ENCODE measurements at regions not wholly inside any gene's neighbourhood (a gene's known extent, or its start where the extent isn't known, plus 50 kb on each side); places are given as distances from the start of the nearest gene placed in this dataset.
"Not testable (repeated sequence)": the region's sequence is repeated elsewhere in the genome, so short reads cannot be mapped to it uniquely, and the experiment has no call there.

DNA sequence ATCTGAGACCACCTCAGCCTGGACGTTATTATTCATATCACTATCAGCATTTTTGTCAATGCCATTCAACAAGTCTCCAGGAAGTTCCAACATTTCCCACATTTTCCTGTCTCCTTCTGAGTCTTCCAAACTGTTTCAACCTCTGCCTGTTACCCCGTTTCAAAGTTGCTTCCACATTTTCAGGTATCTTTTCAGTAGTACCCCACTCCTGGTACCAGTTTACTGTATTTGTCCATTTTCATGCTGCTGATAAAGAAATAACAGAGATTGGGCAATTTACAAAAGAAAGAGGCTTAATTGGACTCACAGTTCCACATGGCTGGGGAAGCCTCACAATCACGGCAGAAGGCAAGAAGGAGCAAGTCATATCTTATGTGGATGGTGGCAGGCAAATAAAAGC is 565.5 kb downstream of the FRK start:
- Mint-ChIP-seq H3K36me3 (ENCODE audit: low read depth) (no peaks in the 10 kb centered on the region), H3K4me3 (no peak overlapping the region), H3K9me3 (peaks cover 21% of the 10 kb centered on the region), H3K27ac (no peak overlapping the region), H3K27me3 (no peaks in the 10 kb centered on the region), H3K4me1 (no peaks in the 10 kb centered on the region)
- ChIA-PET CTCF (no interaction called here), POLR2A (no interaction called here)
- no peak for DNase-seq
- TF ChIP-seq, protein P1, sequence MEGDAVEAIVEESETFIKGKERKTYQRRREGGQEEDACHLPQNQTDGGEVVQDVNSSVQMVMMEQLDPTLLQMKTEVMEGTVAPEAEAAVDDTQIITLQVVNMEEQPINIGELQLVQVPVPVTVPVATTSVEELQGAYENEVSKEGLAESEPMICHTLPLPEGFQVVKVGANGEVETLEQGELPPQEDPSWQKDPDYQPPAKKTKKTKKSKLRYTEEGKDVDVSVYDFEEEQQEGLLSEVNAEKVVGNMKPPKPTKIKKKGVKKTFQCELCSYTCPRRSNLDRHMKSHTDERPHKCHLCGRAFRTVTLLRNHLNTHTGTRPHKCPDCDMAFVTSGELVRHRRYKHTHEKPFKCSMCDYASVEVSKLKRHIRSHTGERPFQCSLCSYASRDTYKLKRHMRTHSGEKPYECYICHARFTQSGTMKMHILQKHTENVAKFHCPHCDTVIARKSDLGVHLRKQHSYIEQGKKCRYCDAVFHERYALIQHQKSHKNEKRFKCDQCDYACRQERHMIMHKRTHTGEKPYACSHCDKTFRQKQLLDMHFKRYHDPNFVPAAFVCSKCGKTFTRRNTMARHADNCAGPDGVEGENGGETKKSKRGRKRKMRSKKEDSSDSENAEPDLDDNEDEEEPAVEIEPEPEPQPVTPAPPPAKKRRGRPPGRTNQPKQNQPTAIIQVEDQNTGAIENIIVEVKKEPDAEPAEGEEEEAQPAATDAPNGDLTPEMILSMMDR (IDR thresholded peaks at IDR 0.05): no peak
- no peak for ATAC-seq (ENCODE audit: low read depth)
- intact Hi-C loops (cut with micrococcal nuclease): no loop called here

DNA sequence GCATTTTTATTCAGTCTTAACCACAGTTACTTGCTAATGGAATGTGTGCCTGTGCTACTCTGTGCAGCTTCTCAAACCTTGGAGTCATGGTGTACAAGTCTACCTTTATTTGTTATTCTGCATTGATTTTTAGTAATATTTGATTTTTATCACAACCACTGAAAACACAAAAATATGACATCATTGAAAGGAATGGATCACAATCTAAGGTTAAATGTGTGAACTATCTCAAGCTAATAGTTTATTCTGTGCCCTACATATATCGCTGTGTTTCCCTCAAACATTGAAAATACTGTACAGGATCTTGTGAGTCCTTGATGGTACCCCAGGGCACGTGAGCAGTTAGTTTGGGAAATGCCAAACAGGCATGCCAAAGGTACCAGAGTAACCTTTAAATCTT is 573.4 kb downstream of the FRK start:
- Mint-ChIP-seq H3K4me3 (no peak overlapping the region), H3K36me3 (ENCODE audit: low read depth) (no peaks in the 10 kb centered on the region), H3K4me1 (no peaks in the 10 kb centered on the region), H3K9me3 (peaks cover 6% of the 10 kb centered on the region), H3K27me3 (no peaks in the 10 kb centered on the region), H3K27ac (no peak overlapping the region)
- ATAC-seq (ENCODE audit: low read depth): no peak
- ChIA-PET POLR2A (no interaction called here), CTCF (no interaction called here)
- intact Hi-C loops (cut with micrococcal nuclease): no loop called here
- TF ChIP-seq, protein P1 (IDR thresholded peaks at IDR 0.05): no peak
- DNase-seq: no peak

DNA sequence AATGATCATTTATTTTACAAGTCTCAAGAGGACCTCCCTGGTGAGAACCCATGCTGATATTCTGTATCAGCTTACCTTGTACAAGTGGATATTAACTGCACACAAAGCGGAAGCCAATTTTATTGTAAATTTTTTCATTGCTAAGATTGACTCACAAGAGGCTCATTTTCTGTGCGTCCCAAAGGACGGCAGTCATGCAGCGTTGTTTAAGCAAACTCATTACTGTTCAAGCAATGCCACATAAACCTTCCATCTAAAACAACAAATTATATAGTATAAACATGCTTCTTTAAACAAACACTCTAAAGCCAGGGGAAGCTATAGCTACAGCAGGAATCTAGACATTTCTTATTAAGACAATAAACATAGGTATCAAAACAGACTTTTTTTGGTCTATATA is 575.3 kb downstream of the FRK start:
- no peaks in the 10 kb centered on the region for H3K4me1 Mint-ChIP-seq
- ChIA-PET CTCF (no interaction called here), POLR2A (no interaction called here)
- intact Hi-C loops (cut with micrococcal nuclease): no loop called here
- no peaks in the 10 kb centered on the region for H3K36me3 Mint-ChIP-seq (ENCODE audit: low read depth)
- TF ChIP-seq, protein P1 (IDR thresholded peaks at IDR 0.05): no peak
- no peak for ATAC-seq (ENCODE audit: low read depth)
- H3K27ac Mint-ChIP-seq: no peak overlapping the region
- peaks cover 5% of the 10 kb centered on the region for H3K9me3 Mint-ChIP-seq
- H3K27me3 Mint-ChIP-seq: no peaks in the 10 kb centered on the region
- DNase-seq: no peak
- no peak overlapping the region for H3K4me3 Mint-ChIP-seq

DNA sequence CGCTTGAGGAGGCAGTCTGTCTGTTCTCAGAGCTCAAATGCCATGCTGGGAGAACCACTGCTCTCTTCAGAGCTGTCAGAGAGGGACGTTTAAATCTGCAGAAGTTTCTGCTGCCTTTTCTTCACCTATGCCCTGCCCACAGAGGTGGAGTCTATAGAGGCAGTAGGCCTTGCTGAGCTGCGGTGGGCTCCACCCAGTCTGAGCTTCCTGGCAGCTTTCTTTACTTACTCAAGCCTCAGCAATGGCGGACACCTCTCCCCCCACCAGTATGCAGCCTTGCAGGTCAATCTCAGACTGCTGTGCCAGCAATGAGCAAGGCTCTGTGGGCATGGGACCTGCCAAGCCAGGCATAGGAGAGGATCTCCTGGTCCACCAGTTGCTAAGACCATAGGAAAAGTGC is 580.1 kb downstream of the FRK start:
- POLR2A ChIA-PET: not testable (repeated sequence)

DNA sequence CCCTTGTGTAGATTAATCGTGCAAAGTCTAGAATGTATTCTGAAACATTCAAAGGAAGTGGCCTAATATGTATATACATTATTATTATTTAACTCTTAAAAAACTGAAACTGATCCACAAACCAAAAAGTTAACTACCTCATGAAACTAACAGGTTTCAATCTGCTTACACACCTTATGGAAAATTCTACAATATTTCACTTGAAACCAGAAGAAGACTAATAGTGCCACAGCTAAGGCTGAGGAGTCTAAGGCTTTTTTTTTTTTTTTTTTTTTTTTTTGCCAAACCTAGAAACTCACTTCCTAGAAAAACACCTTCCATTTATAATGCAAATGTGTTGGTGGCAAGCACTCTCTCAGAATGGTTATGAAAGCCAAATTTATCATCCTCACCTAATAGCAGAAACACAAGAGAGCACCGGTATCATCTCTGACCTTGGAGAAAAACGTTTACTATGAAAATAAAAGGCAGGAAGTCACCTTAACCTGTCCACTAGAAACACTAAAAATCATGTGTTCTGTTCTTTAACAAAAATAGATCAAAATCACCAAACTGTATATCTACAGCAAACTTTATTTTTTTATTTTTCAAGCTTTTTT is 586.1 kb downstream of the FRK start:
- intact Hi-C loops (cut with micrococcal nuclease): no loop called here
- Mint-ChIP-seq H3K9me3 (peaks cover 5% of the 10 kb centered on the region), H3K27me3 (no peaks in the 10 kb centered on the region), H3K27ac (no peak overlapping the region), H3K36me3 (ENCODE audit: low read depth) (no peaks in the 10 kb centered on the region), H3K4me3 (no peak overlapping the region), H3K4me1 (no peaks in the 10 kb centered on the region)
- no peak for ATAC-seq (ENCODE audit: low read depth)
- DNase-seq: no peak
- POLR2A ChIA-PET: no interaction called here
- CTCF ChIA-PET: no interaction called here
- TF ChIP-seq, protein P1 (IDR thresholded peaks at IDR 0.05): no peak

More for the DNA sequence above, 580.1 kb downstream of the FRK start:
- intact Hi-C loops (cut with micrococcal nuclease); H3K4me3 Mint-ChIP-seq; H3K4me1 Mint-ChIP-seq; H3K36me3 Mint-ChIP-seq (ENCODE audit: low read depth); H3K9me3 Mint-ChIP-seq; ATAC-seq (ENCODE audit: low read depth); H3K27ac Mint-ChIP-seq; DNase-seq; CTCF ChIA-PET; H3K27me3 Mint-ChIP-seq: not testable (repeated sequence)
